NCI-H524 treated with DMSO at 0.1 percent for 48 hours (cell line): ENCODE measurements at regions not wholly inside any gene's neighbourhood (a gene's known extent, or its start where the extent isn't known, plus 50 kb on each side); places are given as distances from the start of the nearest gene placed in this dataset.
"Not testable (repeated sequence)": the region's sequence is repeated elsewhere in the genome, so short reads cannot be mapped to it uniquely, and the experiment has no call there.

Source experiments
- DNase-seq: peaks from one replicate; lab custom pipeline; 2025; lab: John Stamatoyannopoulos, UW

- no peak for DNase-seq
Measured at GRCh38 chr3:145177828-145178227, 983.2 kb downstream of the PLOD2 start.

- no peak for DNase-seq
Measured at GRCh38 chr3:145182196-145182911, 978.6 kb downstream of the PLOD2 start.

- no peak for DNase-seq
Measured at GRCh38 chr3:145183261-145183660, 977.7 kb downstream of the PLOD2 start.

GRCh38 chr3:145188079-145188770 lies 972.8 kb downstream of the PLOD2 start:
- DNase-seq: peak; percentile 78

GRCh38 chr3:145190138-145190537 lies 970.8 kb downstream of the PLOD2 start:
- no peak for DNase-seq

- no peak for DNase-seq
Measured at GRCh38 chr3:145190761-145191160, 970.2 kb downstream of the PLOD2 start.

GRCh38 chr3:145191543-145191942 lies 969.4 kb downstream of the PLOD2 start:
- no peak for DNase-seq

- DNase-seq: no peak
Measured at GRCh38 chr3:145197051-145197820, 963.7 kb downstream of the PLOD2 start.

GRCh38 chr3:145197821-145198220 lies 963.2 kb downstream of the PLOD2 start:
- no peak for DNase-seq

GRCh38 chr3:145209561-145209960 lies 951.4 kb downstream of the PLOD2 start:
- DNase-seq: peak; percentile 64

GRCh38 chr3:145219355-145220235 lies 941.4 kb downstream of the PLOD2 start:
- peak; percentile 39 for DNase-seq

- no peak for DNase-seq
Measured at GRCh38 chr3:145224886-145225285, 936.1 kb downstream of the PLOD2 start.

GRCh38 chr3:145243875-145244274 lies 917.1 kb downstream of the PLOD2 start:
- DNase-seq: no peak

GRCh38 chr3:145244327-145244726 lies 916.7 kb downstream of the PLOD2 start:
- no peak for DNase-seq

- no peak for DNase-seq
Measured at GRCh38 chr3:145246291-145246690, 914.7 kb downstream of the PLOD2 start.

- no peak for DNase-seq
Measured at GRCh38 chr3:145248928-145249327, 912.1 kb downstream of the PLOD2 start.

- DNase-seq: peak; percentile 10
Measured at GRCh38 chr3:145251311-145251710, 909.7 kb downstream of the PLOD2 start.

GRCh38 chr3:145257967-145258366 lies 903.0 kb downstream of the PLOD2 start:
- DNase-seq: not testable (repeated sequence)

- no peak for DNase-seq
Measured at GRCh38 chr3:145259166-145259880, 901.7 kb downstream of the PLOD2 start.

- not testable (repeated sequence) for DNase-seq
Measured at GRCh38 chr3:145263458-145263857, 897.5 kb downstream of the PLOD2 start.

GRCh38 chr3:145266368-145266767 lies 894.6 kb downstream of the PLOD2 start:
- peak; percentile 6 for DNase-seq
